ENCODE measurements at regions not wholly inside any gene's neighbourhood (a gene's known extent, or its start where the extent isn't known, plus 50 kb on each side); places are given as distances from the start of the nearest gene placed in this dataset.

DNA sequence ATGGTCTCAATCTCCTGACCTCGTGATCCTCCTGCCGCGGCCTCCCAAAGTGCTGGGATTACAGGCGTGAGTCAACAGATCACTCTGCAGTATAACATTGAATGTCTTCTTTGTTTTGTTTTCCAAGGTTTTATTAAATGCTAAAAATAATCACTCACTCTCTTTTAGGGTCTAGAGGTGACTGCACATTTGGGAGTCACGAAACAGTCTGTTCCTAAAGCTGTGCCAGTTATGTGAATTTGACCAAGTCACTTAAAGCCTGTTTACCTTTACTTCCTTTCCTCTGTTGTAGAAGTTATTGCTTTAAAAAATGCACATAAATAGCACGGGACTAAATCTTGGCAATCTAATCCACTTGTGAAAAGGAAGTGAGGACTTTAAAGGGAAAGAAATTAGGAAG lies 304.9 kb upstream of the PTGER4 start:
- TF ChIP-seq, protein P1, sequence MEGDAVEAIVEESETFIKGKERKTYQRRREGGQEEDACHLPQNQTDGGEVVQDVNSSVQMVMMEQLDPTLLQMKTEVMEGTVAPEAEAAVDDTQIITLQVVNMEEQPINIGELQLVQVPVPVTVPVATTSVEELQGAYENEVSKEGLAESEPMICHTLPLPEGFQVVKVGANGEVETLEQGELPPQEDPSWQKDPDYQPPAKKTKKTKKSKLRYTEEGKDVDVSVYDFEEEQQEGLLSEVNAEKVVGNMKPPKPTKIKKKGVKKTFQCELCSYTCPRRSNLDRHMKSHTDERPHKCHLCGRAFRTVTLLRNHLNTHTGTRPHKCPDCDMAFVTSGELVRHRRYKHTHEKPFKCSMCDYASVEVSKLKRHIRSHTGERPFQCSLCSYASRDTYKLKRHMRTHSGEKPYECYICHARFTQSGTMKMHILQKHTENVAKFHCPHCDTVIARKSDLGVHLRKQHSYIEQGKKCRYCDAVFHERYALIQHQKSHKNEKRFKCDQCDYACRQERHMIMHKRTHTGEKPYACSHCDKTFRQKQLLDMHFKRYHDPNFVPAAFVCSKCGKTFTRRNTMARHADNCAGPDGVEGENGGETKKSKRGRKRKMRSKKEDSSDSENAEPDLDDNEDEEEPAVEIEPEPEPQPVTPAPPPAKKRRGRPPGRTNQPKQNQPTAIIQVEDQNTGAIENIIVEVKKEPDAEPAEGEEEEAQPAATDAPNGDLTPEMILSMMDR (IDR thresholded peaks at IDR 0.05; ENCODE audit: unreplicated experiment) = no peak
- ChIA-PET POLR2A (interaction anchor here (0.6 to 0.7 kb wide), 2 partner anchors 74 to 1068 kb away, joined by 3 to 5 read pairs; no protein-coding TSS in a partner anchor), CTCF (no interaction called here)
- no peak for DNase-seq (ENCODE audit: unreplicated experiment)
- no TSS peak for BruUV-seq (replicated peaks)
- intact Hi-C loops (cut with micrococcal nuclease) = no loop called here
- H3K27ac Mint-ChIP-seq (ENCODE audit: low read depth, unreplicated experiment) = no peak overlapping the region
- H3K9me3 Mint-ChIP-seq (ENCODE audit: unreplicated experiment) = no peaks in the 10 kb centered on the region
- H3K36me3 Mint-ChIP-seq (ENCODE audit: insufficient read depth, unreplicated experiment) = no peaks in the 10 kb centered on the region
- H3K4me3 Mint-ChIP-seq (ENCODE audit: unreplicated experiment) = no peak overlapping the region
- H3K27me3 Mint-ChIP-seq (ENCODE audit: insufficient read depth, unreplicated experiment) = no peaks in the 10 kb centered on the region
- no peaks in the 10 kb centered on the region for H3K4me1 Mint-ChIP-seq (ENCODE audit: insufficient read depth, unreplicated experiment)

DNA sequence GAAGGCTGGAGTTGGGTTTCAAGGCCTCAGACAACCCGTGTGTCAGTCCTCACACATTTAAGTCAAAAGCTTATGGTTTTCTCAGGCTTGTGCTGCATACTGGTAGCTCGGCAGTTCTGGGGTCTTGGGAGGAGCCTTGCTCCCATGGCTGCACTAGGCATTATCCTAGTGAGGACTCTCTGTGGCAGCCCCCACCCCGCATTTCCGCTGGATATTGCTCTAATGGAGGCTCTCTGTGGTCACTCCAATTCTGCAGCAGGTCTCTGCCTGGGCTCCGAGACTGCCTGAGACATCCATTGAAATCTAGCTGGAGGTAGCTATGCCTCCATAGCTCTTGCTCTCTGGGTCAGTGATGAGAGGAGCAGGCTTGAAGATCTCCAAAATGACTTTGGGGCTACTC lies 311.5 kb upstream of the PTGER4 start:
- TF ChIP-seq, protein P1 (IDR thresholded peaks at IDR 0.05; ENCODE audit: unreplicated experiment) = no peak
- Mint-ChIP-seq H3K9me3 (ENCODE audit: unreplicated experiment) (no peaks in the 10 kb centered on the region), H3K27ac (ENCODE audit: low read depth, unreplicated experiment) (no peak overlapping the region), H3K4me1 (ENCODE audit: insufficient read depth, unreplicated experiment) (no peaks in the 10 kb centered on the region), H3K27me3 (ENCODE audit: insufficient read depth, unreplicated experiment) (no peaks in the 10 kb centered on the region), H3K36me3 (ENCODE audit: insufficient read depth, unreplicated experiment) (peaks cover 7% of the 10 kb centered on the region), H3K4me3 (ENCODE audit: unreplicated experiment) (no peak overlapping the region)
- no TSS peak for BruUV-seq (replicated peaks)
- intact Hi-C loops (cut with micrococcal nuclease) = no loop called here
- ChIA-PET CTCF (interaction anchor here (0.6 kb wide), 2 partner anchors 318 to 326 kb away, joined by 3 read pairs; no protein-coding TSS in a partner anchor), POLR2A (no interaction called here)
- no peak for DNase-seq (ENCODE audit: unreplicated experiment)

DNA sequence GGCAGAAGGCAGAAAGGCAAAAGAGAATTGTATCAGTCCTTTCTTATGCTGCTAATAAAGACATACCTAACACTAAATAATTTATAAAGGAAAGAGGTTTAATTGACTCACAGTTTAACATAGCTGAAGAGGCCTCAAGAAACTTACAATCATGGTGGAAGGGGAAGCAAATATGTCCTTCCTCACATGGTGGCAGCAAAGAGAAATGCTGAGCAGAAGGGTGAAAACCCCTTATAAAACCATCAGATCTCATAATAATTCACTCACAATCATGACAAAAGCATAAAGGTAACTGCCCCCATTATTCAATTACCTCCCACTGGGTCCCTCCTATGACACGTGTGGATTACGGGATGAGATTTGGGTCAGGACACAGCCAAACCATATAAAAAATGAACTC lies 312.5 kb upstream of the PTGER4 start:
- BruUV-seq (replicated peaks) = no TSS peak
- Mint-ChIP-seq H3K36me3 (ENCODE audit: insufficient read depth, unreplicated experiment) (peaks cover 7% of the 10 kb centered on the region), H3K9me3 (ENCODE audit: unreplicated experiment) (no peaks in the 10 kb centered on the region), H3K27ac (ENCODE audit: low read depth, unreplicated experiment) (no peak overlapping the region), H3K4me1 (ENCODE audit: insufficient read depth, unreplicated experiment) (no peaks in the 10 kb centered on the region), H3K27me3 (ENCODE audit: insufficient read depth, unreplicated experiment) (no peaks in the 10 kb centered on the region), H3K4me3 (ENCODE audit: unreplicated experiment) (no peak overlapping the region)
- no peak for DNase-seq (ENCODE audit: unreplicated experiment)
- ChIA-PET POLR2A (no interaction called here), CTCF (no interaction called here)
- intact Hi-C loops (cut with micrococcal nuclease) = loop anchor here (1.0 kb wide), 1 partner anchor 321 kb away; no protein-coding TSS in a partner anchor
- TF ChIP-seq, protein P1 (IDR thresholded peaks at IDR 0.05; ENCODE audit: unreplicated experiment) = peak; percentile 9

DNA sequence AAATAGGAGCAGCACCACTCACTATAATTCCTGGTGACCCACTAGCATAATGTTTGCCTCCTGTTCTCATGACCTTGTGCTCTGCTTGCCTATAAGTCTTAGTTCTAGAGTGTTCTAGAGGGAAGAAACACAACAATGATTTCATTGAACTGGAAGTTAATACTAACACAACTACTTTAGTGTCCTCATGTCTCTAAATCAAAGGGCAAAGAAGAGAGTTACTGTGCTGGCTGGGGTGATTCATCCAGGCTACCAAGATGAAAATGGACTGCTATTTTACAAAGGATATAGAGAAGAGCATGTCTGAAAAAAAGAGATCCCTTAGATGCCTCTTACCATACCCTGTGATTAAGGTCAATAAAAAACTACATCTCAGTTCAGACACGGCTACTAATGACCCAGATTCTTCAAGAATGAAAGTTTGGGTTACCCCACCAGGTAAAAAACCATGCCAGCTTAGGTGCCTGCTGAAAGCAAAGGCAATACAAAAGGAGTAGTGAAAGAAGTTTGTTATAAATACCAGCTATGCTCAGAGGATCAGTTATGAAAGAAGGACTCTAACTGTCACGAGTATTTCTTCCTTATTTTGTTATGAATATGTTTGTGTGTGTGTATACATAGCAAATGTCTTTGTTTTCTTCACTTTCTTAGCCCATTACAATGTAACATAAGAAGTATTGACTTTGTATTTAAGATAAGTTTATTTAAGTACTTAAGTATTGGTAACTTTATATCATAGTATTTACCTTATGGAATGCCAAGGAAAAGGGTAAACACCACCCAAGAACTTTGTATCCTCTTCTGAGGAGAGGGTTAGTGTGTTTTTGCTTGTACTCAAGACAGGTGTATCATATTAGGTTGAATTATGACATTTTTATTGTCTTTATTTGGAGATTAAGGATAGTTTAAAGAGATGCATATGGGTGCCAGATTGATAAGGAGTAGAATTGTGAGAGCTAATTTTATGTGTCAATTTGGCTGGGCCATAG lies 314.1 kb upstream of the PTGER4 start:
- intact Hi-C loops (cut with micrococcal nuclease) = no loop called here
- Mint-ChIP-seq H3K27ac (ENCODE audit: low read depth, unreplicated experiment) (no peak overlapping the region), H3K4me1 (ENCODE audit: insufficient read depth, unreplicated experiment) (no peaks in the 10 kb centered on the region), H3K9me3 (ENCODE audit: unreplicated experiment) (no peaks in the 10 kb centered on the region), H3K36me3 (ENCODE audit: insufficient read depth, unreplicated experiment) (peaks cover 7% of the 10 kb centered on the region), H3K4me3 (ENCODE audit: unreplicated experiment) (no peak overlapping the region), H3K27me3 (ENCODE audit: insufficient read depth, unreplicated experiment) (no peaks in the 10 kb centered on the region)
- no TSS peak for BruUV-seq (replicated peaks)
- ChIA-PET POLR2A (no interaction called here), CTCF (no interaction called here)
- no peak for DNase-seq (ENCODE audit: unreplicated experiment)
- TF ChIP-seq, protein P1 (IDR thresholded peaks at IDR 0.05; ENCODE audit: unreplicated experiment) = no peak

All from MCF 10A (cell line).